Activated CD4-positive, alpha-beta T cell treated with anti-CD3 and anti-CD28 coated beads, Interleukin-2, amount 50 U/mL, for 4 hours (primary cell): ENCODE measurements at regions not wholly inside any gene's neighbourhood (a gene's known extent, or its start where the extent isn't known, plus 50 kb on each side); places are given as distances from the start of the nearest gene placed in this dataset.

Experiments
- DNase-seq, 2 experiments: peaks; one replicate each; pipeline ENCODE4 v3.0.0-alpha.2; 2020

DNA sequence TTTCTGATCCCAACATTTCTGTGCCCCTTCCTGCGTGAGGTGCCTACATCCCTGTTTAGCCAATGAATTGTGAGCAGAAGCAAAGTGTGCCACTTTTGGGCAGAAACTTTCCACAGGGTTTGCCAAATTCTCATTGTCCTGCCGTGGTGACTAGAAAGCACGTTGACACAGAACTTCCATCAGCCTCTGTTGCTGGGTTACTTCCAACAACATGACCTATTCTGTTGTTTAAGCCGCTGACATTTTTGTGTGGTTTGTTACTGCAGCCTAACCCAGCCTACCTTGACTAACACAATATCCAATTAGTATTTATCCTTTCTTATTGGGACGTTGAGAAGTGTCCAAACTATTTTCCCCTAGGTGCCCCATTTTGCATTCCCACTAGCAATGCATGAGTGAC is 136.8 kb downstream of the URB2 start:
- no peak for DNase-seq

DNA sequence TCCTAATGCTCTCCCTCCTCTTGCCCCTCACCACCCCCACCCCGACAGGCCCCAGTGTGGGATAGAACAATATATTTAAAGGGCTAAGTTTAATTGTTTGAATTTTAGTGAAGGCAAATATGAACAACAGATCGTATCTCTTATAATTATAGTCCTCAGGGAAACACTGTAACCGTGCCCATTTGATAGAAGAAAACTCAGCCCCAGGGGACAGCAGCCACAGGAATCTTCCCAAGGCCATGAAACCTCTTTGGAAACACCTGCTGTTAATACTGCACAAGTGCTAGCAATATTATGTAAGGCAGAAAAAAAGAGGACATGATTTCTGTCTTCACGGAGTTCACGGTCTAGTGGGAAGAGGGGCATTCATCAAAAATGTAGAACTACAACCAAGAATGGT is 142.2 kb downstream of the URB2 start:
- DNase-seq = no peak

DNA sequence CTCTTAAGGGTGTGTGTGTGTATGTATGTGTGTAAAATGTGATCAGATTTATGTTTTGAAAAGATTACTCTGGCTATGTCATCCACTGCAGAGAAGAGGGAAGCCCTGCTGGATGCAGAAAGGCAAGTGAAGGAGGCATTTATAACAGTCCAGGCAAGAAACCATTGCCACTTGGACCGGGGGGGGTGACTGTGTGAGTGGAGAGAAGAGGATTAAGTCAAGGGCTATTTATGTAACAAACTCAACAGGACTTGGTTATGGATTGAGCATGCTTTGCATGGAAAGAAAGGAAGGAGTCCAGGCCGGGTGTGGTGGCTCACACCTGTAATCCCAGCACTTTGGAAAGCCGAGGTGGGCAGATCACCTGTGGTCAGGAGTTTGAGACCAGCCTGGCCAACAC is 143.0 kb downstream of the URB2 start:
- DNase-seq = no peak

DNA sequence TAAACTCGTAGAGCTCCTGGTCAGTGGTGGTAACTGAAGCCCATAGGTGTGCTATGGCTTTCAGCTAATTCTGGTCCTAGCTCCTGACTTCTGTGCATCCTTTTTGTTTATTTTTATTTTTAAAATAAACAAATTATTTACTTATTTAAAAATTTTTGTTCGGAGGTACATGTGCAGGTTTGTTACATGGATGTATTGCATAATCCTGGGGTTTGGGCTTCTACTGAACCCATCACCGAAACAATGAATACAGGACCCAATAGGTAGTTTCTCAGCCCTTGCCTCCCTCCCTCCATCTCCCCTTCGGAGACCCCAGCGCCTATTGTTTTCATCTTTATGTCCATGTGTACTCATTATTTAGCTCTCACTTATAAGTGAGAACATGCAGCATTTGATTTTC is 143.8 kb downstream of the URB2 start:
- DNase-seq = no peak

DNA sequence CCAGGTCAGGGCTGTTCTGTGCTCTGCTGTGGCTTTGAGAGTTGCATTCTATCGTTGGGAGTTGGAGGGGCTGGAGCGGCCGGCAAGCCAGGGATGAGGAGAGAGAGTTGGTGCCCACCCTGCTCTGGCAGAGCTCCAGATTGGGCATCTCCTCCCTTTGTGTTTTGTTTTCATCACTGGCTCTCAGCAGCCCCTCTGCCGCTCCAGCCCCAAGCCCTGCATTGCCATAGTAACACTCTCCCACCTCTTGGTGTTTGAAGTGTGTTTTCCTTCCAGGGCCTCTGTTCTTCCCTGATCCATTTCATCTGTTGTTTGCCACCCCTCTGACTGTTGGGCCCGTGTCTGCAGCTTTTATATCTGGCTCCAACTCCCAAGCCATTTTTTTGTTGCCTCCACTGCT is 152.7 kb downstream of the URB2 start:
- DNase-seq = no peak

DNA sequence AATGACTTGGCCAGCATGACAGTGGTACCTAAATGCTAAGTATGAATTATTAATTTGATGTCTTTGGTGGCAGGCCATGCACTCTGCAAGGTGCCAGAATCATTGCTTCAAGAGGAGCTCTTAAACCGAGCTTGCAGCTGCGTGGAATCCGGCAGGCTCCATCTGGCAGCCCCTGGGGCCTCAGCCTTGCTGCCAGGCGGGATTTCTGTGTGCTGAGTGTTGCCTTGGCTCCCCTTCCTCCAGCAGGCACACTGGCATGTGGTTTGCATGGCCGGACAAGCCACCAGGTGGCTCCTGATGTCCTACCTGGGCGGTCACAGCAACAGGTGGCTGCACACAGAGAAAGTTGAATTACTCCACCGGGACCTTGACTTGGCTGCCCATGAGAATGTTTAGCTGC is 155.4 kb downstream of the URB2 start:
- DNase-seq = no peak

DNA sequence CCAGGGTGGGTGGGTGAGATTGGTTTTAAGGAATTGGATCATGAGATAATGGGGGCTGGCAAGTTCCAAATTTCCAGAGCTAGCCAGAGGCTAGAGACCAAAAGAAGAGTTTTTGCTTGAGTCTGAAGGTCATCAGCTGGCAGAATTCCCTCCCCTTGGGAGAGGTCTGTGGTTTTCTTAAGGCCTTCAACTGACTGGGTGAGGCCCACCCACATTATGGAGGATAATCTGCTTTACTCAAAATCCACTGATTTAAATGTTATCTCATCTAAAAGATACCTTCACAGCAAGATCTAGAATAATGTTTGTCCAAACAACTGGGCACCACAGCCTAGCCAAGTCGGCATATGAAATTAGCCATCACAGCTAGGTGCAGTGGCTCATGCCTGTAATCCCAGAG is 156.4 kb downstream of the URB2 start:
- no peak for DNase-seq

DNA sequence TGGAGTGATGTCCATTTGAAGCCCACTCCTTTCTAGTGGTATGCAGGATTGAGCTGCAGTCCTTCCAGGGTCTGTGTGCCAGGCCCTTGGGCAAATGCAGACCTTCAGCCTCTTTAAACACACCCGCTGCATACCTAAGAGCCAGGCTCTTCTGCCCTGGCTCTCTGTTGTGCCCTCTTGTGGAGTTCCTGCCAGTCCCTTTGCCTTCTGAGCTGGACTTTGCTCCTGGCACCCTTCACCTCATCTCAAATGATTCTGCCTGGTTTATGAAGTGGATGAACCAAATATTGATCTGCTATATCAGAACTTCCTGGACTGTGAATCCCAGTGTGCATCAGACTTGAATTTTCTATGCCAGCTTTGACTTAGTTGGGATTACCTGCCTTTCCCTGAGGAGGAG is 158.8 kb downstream of the URB2 start:
- no peak for DNase-seq

DNA sequence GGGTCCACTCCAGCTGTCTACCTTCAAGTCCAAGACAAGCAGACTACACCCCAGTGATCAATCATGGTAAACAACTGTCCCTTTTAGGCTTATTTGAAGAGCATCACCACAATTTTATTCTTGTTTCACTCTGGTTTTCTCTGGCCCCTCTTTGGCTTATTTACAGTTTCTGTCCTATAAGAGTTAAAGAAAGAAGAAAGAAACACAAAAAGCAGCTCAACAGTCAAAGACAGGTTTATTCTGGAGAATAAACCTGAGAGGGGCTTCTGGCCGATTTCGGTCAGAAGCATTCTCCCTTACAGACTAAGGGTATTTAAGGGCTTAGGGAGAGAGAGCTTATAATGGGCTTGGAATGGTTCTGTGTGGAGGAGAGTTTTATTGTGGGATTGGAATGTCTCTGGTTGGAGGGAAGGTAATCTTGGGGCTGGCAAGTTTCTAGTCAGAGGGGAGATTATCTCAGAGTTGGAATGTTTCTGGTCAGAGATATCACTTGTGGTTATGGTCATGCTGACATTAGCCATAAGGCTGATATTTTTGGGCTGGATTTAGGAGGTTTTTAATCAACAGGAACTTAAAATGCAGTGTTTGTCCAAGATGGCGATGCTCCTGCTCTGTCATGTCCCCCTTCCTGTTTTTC is 161.0 kb downstream of the URB2 start:
- no peak for DNase-seq

DNA sequence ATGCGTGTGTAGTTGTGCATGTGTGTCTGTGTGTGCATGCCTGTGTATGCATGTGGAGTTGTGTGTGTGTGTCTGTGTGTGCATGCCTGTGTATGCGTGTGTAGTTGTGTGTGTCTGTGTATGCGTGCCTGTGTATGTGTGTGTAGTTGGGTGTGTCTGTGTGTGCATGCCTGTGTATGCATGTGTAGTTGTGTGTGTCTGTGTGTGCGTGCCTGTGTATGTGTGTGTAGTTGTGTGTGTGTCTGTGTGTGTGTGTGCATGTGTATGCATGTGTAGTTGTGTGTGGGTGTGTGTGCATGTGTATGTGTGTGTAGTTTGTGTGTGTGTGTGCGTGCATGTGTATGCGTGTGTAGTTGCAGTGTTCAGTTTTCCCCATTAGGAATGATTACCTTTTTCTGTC is 162.0 kb downstream of the URB2 start:
- no peak for DNase-seq

DNA sequence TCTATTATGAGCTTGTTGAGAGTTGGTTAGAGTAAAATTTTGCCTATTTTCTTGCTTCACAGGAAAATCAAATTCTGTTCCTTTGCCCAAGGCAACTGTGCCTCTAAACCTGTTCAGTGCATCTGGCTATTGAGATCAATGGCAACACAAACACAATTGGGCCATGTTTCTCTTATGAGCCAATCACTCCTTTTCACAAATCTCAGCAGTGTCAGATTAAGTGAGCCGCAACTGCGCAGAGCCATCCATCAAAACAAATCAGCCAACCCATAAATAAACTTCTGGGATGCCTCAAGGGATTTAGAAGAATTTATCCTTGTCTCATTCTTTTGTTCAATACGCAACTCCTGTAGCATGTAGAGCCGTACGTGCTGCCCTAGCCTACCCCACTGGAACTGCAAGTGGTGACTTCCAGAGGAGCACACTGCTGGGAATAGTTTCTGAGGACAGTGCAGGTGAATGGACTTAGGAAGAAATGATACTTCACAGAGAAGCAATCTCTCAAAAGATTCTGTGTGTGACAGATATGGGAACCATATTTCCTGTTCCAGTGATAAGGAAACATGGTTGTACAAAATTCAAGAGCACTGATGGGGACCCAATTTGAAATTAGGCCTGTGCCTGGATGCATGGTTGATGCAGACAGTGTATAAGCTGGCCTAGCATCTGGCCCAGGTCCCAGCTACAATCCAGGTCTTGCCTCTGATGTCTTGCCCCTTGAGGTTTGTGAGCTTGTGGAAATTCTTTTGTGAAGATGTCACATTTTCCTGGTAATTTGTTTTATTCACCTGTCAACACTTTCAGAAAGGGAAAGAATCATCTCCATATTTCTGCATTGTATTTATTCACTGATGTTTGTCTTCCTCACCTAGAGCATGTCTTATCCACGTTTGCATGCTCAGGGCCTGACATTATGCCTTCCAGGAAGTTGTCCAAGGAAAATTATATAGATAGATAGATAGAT is 166.2 kb downstream of the URB2 start:
- DNase-seq = no peak

DNA sequence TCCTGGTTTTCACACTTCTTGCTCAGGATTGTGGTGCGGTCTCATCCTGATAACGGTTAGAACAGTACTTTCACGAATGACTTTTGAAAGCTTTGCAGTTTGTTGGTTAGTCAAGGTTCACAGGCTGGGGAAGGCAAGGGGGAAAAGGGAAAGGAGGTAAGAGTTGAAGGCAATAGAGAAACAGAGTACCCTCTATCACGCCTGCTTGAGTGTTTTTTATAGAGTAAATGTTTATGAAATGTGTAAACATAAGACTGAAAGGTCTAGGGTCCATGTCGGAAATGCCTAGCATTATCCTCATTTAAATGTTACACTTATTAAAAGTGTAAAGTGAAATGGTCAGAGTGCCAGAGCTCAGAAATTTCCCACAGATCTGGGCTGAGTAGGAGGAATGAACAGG is 167.4 kb downstream of the URB2 start:
- no peak for DNase-seq

DNA sequence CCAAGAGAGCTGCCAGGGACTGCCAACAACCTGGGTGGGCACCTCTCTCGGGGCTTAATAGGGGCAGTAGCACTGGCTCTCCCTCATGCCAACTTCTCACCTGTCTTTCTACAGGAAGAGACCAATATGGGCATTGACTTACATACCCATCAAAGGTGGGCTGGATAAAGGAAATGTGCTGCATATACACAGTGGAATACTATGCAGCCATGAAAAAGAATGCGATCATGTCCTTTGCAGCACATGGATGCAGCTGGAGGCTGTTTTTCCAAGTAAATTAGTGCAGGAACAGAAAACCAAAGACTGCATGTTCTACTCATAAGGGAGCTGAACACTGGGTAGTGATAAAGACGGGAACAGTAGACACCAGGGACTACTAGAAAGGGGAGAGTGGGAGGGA is 172.5 kb downstream of the URB2 start:
- DNase-seq = no peak

DNA sequence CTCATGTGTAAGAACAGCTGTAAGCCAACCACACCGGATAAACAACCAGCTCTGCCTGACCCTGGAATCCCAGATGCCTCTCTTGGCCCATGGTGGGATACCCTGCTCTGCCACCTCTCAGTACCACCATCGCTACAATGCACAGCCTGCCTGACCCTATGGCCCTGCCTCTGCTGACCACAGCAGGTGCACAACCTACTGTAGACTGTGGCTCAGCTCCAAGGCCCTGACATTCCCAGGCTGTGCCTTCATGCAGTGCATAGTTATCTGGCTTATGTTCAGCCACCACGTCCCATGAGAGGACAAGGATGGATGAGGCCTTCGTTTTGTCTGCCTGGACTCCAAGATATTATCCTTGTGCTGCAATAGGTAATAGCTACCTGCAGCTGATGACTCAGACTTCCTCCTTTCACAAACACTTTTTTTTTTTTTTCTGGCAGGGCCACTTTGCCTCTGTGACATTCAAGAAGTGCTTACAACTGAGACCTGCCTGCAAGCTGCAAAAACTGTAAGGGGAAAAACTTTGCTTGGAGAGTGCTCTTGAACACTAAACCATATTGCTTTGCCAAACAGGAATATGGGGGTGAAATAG is 177.7 kb downstream of the URB2 start:
- no peak for DNase-seq

DNA sequence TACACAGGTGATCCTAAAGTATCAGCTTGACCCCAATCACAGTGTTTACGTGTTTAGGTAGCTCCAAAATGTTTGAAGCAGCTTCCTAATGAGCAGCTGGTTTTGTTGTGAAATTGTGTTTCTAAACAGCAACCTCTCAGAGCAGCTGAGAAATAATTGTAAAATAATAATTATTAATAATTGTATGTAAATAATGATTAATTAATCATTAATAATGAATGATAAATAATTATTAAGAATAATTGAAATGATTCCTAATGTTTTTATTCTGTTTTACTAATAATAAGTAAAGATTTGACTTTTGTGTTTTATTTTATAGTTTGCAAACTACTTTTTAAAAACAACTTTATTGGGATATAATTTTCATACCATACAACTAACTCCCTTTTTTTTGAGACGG is 182.2 kb downstream of the URB2 start:
- no peak for DNase-seq

DNA sequence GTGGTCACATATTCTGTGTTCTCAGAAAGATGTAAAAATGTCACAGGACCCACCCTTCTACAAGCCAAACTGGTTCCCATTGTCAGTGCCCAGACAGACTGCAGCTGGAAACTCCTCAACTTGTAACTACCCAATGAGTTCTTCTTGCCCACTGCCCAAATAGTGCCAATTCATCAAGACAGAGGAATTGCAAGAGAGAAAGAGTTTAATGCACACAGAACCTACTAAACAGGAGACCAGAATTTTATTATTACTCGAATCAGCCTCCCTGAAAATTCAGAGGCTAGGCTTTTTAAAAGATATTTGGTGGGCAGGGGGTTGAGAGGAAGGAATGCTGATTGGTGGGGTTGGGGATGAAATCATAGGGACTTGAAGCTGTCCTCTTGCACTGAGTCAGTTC is 184.1 kb downstream of the URB2 start:
- DNase-seq = no peak

DNA sequence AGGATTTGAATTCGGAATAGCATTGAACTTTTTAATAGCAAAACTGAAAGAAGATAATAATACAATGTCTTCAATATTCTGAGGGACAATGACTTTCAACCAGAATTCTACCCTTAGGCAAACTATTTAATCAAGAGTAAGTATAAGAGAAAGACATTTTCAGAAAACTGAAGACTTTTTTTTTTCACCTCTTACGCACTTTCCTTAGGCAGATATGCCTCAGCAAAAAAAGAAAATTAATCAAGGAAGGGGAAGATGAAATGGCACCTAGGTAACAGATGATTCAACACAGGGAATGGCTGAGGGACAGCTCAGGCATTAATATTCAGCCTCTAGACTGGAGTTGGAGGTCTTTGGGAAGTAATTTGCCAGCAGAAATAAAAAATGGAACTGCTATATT is 184.9 kb downstream of the URB2 start:
- DNase-seq = no peak

DNA sequence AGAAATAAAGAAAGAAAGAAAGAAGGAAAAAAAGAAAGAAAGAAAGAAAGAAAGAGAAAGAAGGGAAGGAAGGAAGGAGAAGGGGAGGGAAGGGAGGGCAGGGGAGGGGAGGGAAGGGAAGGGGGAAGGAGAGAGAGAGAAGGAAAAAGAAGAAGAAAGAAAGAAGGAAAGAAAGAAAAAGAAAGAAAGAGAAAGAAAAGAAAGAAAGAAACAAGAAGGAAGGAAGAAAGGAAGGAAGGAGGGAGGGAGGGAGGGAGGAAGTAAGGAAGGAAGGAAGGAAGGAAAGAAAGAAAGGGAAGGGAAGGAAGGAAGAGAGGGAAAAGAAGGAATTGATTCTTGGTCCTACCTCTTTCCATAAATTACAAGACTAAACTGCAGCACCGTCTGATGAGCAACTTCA is 186.1 kb downstream of the URB2 start:
- DNase-seq = no peak

DNA sequence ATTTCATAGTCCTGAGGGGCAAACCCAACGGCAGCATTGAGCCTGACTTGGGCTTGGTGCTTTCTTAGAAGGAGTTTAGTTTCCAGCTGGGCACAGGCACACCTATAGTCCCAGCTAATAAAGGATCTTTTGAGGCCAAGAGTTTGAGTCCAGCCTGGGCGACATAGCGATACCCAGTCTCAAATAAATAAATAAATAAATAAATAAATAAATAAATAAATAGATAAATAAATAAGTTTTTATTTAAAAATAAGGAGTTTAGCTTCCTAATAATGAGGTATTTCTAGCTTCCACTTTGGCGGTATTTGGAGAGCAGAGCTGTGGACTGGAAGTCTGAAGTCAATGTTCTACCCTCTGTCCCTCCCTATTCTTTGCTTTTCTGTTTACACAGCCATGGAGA is 186.6 kb downstream of the URB2 start:
- DNase-seq = no peak

DNA sequence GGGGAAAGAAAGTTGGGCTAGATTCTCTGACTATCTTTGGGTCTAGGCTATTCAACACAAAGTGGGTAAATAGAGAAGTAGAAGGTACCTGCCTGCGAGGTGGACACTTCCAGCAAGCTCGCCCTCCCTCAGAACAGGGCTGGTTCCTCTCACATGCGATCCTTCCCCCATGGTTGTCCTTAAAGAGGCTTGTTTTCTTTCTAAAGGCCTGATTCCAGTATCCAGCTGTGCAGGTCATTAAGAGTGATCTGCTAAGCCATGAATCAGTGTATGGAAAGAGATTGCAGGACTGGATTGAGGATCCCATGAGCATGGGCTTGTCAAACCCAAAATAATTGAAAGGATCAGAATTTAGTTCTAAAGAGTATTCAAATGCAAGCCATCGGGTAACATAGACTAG is 189.0 kb downstream of the URB2 start:
- DNase-seq = no peak

DNA sequence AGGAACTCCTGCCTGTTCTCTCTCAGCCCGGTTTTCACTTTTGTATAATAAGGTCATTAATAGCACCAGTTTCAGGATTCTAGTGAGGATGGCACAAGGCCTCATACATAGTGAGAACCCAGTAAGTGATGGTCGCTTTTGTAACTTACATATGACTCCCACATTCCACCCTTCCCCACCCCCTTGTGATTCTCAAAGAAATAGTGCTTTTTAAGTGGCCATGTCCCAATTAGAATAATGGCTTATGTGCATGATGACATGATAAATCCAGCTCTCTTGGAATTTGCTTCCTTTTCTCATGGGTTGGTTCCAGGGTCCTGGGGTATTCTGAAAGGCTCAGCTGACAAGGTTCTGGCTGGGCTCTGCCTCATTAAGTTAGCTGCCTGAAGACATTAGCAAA is 189.9 kb downstream of the URB2 start:
- DNase-seq = no peak

DNA sequence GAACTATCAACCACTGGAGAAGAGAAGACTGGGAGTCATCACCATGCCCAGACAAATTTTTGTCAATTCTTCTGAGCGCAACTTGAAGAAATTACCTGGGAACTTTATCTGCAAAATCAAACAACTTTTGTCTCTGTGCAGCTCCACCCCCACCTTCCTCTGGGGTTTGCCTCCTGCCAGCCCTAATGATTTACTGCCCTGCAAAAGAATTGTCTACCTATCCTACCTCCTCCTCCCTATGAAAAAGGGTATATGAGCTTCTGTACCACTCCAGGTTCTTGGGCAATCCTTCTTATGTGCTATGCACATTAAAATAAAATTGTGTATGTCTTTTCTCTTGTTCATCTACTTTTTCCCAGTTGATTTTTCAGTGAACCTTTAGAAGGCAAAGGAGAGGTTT is 191.9 kb downstream of the URB2 start:
- no peak for DNase-seq

DNA sequence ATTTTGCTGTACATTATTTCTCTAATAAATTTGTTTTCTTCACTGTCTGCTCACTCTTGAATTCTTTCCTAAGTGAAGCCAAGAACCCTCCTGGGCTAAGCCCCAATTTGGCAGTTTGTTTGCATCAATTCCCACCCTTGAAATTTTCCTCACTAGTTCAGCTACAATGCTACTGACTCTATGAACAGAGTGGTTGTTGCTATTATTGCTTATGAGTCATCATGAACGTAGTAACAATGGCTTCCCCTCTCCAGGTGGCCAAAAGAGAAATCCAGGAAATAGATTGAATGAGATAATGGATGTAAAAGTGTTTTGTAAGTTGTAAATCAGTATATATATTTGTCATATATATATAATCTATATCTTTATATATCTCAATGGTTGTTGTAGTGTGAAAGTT is 193.0 kb downstream of the URB2 start:
- no peak for DNase-seq

DNA sequence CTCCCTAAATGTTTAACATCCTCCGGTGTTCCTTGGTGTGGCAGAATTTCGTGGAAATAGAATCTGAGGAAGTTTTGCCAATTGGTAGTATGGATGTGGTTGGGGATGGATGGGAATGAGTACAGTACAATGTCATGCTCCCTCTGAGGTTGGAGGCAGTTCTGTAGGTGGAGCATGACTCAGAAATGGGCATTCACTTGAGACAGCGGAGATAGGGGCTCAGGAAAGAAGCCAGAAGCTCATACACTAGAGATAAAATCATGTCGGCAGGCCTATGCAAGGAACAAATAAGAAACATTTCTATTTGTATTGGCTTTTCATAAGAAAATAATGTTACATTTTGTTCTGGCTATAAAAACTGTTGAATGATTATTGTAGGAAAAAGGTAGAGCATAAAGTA is 196.0 kb downstream of the URB2 start:
- no peak for DNase-seq
